ENCODE measurements at regions not wholly inside any gene's neighbourhood (a gene's known extent, or its start where the extent isn't known, plus 50 kb on each side); places are given as distances from the start of the nearest gene placed in this dataset.
"Not testable (repeated sequence)": the region's sequence is repeated elsewhere in the genome, so short reads cannot be mapped to it uniquely, and the experiment has no call there.

- intact Hi-C loops (cut with DNase I) = no loop called here
- H3K36me3 ChIP-seq (ENCODE audit: control insufficient read depth in 2 of 3, insufficient read depth in 3 of 3, low read length in 3 of 3) = no peaks in the 10 kb centered on the region
- no peak for FAIRE-seq
Measured at GRCh38 chr21:15308333-15308732, 243.5 kb upstream of the NRIP1 start.

GRCh38 chr21:15309022-15309590 is 244.3 kb upstream of the NRIP1 start:
- TF ChIP-seq, protein P1, sequence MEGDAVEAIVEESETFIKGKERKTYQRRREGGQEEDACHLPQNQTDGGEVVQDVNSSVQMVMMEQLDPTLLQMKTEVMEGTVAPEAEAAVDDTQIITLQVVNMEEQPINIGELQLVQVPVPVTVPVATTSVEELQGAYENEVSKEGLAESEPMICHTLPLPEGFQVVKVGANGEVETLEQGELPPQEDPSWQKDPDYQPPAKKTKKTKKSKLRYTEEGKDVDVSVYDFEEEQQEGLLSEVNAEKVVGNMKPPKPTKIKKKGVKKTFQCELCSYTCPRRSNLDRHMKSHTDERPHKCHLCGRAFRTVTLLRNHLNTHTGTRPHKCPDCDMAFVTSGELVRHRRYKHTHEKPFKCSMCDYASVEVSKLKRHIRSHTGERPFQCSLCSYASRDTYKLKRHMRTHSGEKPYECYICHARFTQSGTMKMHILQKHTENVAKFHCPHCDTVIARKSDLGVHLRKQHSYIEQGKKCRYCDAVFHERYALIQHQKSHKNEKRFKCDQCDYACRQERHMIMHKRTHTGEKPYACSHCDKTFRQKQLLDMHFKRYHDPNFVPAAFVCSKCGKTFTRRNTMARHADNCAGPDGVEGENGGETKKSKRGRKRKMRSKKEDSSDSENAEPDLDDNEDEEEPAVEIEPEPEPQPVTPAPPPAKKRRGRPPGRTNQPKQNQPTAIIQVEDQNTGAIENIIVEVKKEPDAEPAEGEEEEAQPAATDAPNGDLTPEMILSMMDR (IDR thresholded peaks at IDR 0.05; ENCODE audit: borderline replicate concordance, extremely low read depth, insufficient read depth) = no peak
- H3K9me3 ChIP-seq (ENCODE audit: control insufficient read depth in 2 of 3, insufficient read depth in 1 of 3, low read length in 3 of 3) = no peaks in the 10 kb centered on the region
- H3K36me3 ChIP-seq (ENCODE audit: control insufficient read depth in 2 of 3, insufficient read depth in 3 of 3, low read length in 3 of 3) = no peaks in the 10 kb centered on the region
- no peak overlapping the region for H3K9ac ChIP-seq (ENCODE audit: low read length in 3 of 3)
- H3K27me3 ChIP-seq (ENCODE audit: control insufficient read depth, insufficient read depth, low read length) = no peaks in the 10 kb centered on the region
- no peak overlapping the region for H3K27ac ChIP-seq (ENCODE audit: low read depth in 2 of 2, low read length in 2 of 2)
- FAIRE-seq (no peak), DNase-seq (no peak)
- H3K4me3 ChIP-seq (ENCODE audit: low read length in 3 of 3) = no peak overlapping the region
- H3K4me1 ChIP-seq (ENCODE audit: control insufficient read depth in 2 of 3, insufficient read depth in 2 of 3, low read depth in 1 of 3, low read length in 3 of 3) = no peaks in the 10 kb centered on the region
- intact Hi-C loops (cut with DNase I) = no loop called here

More at GRCh38 chr21:15308333-15308732, 243.5 kb upstream of the NRIP1 start:
- Histone ChIP-seq H3K27me3 (ENCODE audit: control insufficient read depth, insufficient read depth, low read length) (no peaks in the 10 kb centered on the region), H3K4me3 (ENCODE audit: low read length in 3 of 3) (no peak overlapping the region), H3K9ac (ENCODE audit: low read length in 3 of 3) (no peak overlapping the region), H3K4me1 (ENCODE audit: control insufficient read depth in 2 of 3, insufficient read depth in 2 of 3, low read depth in 1 of 3, low read length in 3 of 3) (no peaks in the 10 kb centered on the region), H3K27ac (ENCODE audit: low read depth in 2 of 2, low read length in 2 of 2) (no peak overlapping the region), H3K9me3 (ENCODE audit: control insufficient read depth in 2 of 3, insufficient read depth in 1 of 3, low read length in 3 of 3) (no peaks in the 10 kb centered on the region)
- TF ChIP-seq, protein P1 (IDR thresholded peaks at IDR 0.05; ENCODE audit: borderline replicate concordance, extremely low read depth, insufficient read depth) = no peak
- no peak for DNase-seq

- Histone ChIP-seq H3K36me3 (ENCODE audit: control insufficient read depth in 2 of 3, insufficient read depth in 3 of 3, low read length in 3 of 3) (no peaks in the 10 kb centered on the region), H3K9me3 (ENCODE audit: control insufficient read depth in 2 of 3, insufficient read depth in 1 of 3, low read length in 3 of 3) (no peaks in the 10 kb centered on the region), H3K9ac (ENCODE audit: low read length in 3 of 3) (no peak overlapping the region), H3K27me3 (ENCODE audit: control insufficient read depth, insufficient read depth, low read length) (no peaks in the 10 kb centered on the region), H3K4me1 (ENCODE audit: control insufficient read depth in 2 of 3, insufficient read depth in 2 of 3, low read depth in 1 of 3, low read length in 3 of 3) (no peaks in the 10 kb centered on the region), H3K27ac (ENCODE audit: low read depth in 2 of 2, low read length in 2 of 2) (no peak overlapping the region), H3K4me3 (ENCODE audit: low read length in 3 of 3) (no peak overlapping the region)
- DNase-seq = no peak
- intact Hi-C loops (cut with DNase I) = no loop called here
- no peak for FAIRE-seq
- TF ChIP-seq, protein P1 (IDR thresholded peaks at IDR 0.05; ENCODE audit: borderline replicate concordance, extremely low read depth, insufficient read depth) = no peak
Measured at GRCh38 chr21:15309721-15310120, 244.9 kb upstream of the NRIP1 start.

DNA sequence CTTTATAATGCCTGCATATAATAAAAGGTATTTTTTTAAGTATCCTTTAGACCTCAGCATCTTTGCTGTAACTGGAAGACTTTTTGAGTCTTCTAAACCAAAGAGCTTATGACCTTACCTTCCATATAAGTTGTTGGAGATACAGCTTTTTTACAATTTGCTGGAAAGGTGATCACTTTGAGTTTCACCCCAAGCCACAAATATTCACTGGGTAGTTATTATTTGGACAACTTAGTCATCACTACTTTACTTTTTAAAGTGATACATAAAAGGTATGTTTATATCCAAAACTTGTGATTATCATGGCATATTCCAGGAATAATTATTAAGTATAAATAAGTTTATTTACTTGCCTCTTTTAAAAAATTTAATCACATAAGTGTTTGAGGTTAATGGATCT is 246.7 kb upstream of the NRIP1 start:
- H3K27ac ChIP-seq (ENCODE audit: low read depth in 2 of 2, low read length in 2 of 2) = no peak overlapping the region
- no peaks in the 10 kb centered on the region for H3K27me3 ChIP-seq (ENCODE audit: control insufficient read depth, insufficient read depth, low read length)
- TF ChIP-seq, protein P1 (IDR thresholded peaks at IDR 0.05; ENCODE audit: borderline replicate concordance, extremely low read depth, insufficient read depth) = no peak
- no peaks in the 10 kb centered on the region for H3K4me1 ChIP-seq (ENCODE audit: control insufficient read depth in 2 of 3, insufficient read depth in 2 of 3, low read depth in 1 of 3, low read length in 3 of 3)
- no peak for FAIRE-seq
- no peak overlapping the region for H3K9ac ChIP-seq (ENCODE audit: low read length in 3 of 3)
- H3K4me3 ChIP-seq (ENCODE audit: low read length in 3 of 3) = no peak overlapping the region
- DNase-seq = no peak
- intact Hi-C loops (cut with DNase I) = no loop called here
- H3K36me3 ChIP-seq (ENCODE audit: control insufficient read depth in 2 of 3, insufficient read depth in 3 of 3, low read length in 3 of 3) = no peaks in the 10 kb centered on the region
- H3K9me3 ChIP-seq (ENCODE audit: control insufficient read depth in 2 of 3, insufficient read depth in 1 of 3, low read length in 3 of 3) = no peaks in the 10 kb centered on the region

DNA sequence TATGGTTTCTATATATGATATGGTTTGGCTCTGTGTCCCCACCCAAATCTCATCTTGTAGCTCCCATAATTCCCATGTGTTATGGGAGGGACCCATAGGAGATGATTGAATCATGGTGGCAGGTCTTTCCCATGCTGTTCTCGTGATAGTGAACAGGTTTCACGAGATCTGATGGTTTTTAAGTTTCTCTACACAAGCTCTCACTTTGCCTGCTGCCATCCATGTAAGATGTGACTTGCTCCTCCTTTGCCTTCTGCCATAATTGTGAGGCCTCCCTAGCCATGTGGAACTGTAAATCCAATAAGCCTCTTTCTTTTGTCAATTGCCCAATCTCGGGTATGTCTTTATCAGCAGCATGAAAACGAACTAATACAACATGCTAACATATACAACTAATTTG is 252.2 kb upstream of the NRIP1 start:
- H3K27me3 ChIP-seq (ENCODE audit: control insufficient read depth, insufficient read depth, low read length); H3K36me3 ChIP-seq (ENCODE audit: control insufficient read depth in 2 of 3, insufficient read depth in 3 of 3, low read length in 3 of 3); DNase-seq; intact Hi-C loops (cut with DNase I); H3K4me1 ChIP-seq (ENCODE audit: control insufficient read depth in 2 of 3, insufficient read depth in 2 of 3, low read depth in 1 of 3, low read length in 3 of 3); H3K4me3 ChIP-seq (ENCODE audit: low read length in 3 of 3); H3K27ac ChIP-seq (ENCODE audit: low read depth in 2 of 2, low read length in 2 of 2); H3K9me3 ChIP-seq (ENCODE audit: control insufficient read depth in 2 of 3, insufficient read depth in 1 of 3, low read length in 3 of 3); FAIRE-seq; H3K9ac ChIP-seq (ENCODE audit: low read length in 3 of 3): not testable (repeated sequence)

Data from kidney (tissue), 13 donors.